Trophoblast cell (in vitro differentiated cells and primary cell): ENCODE measurements at regions not wholly inside any gene's neighbourhood (a gene's known extent, or its start where the extent isn't known, plus 50 kb on each side); places are given as distances from the start of the nearest gene placed in this dataset.

Source experiments
- DNase-seq, 2 donors: peaks; one replicate each; pipeline ENCODE4 v3.0.0-alpha.2; 2016
- H2AFZ ChIP-seq: 2 replicates; pipeline ENCODE4 v1.6.1; 2013; ENCODE audit warnings: low read length, moderate library complexity, mild to moderate bottlenecking; ENCODE audit not compliant: insufficient read depth, poor library complexity
- H2AK5ac ChIP-seq: 2 replicates; pipeline ENCODE4 v1.6.1; 2013; ENCODE audit warnings: mild to moderate bottlenecking, low read length
- H2BK120ac ChIP-seq: 2 replicates; pipeline ENCODE4 v1.6.1; 2013; ENCODE audit warnings: low read length, mild to moderate bottlenecking, moderate library complexity; ENCODE audit not compliant: insufficient read depth, poor library complexity
- H2BK12ac ChIP-seq: 2 replicates; pipeline ENCODE4 v1.6.1; 2013; ENCODE audit warnings: mild to moderate bottlenecking, low read length, moderate library complexity
- H2BK5ac ChIP-seq: 2 replicates; pipeline ENCODE4 v1.6.1; 2013; ENCODE audit warnings: low read length, low read depth, moderate library complexity, mild to moderate bottlenecking; ENCODE audit not compliant: poor library complexity
- H3K14ac ChIP-seq: 2 replicates; pipeline ENCODE4 v1.6.1; 2013; ENCODE audit warnings: mild to moderate bottlenecking, low read length
- H3K18ac ChIP-seq: 2 replicates; pipeline ENCODE4 v1.6.1; 2013; ENCODE audit warnings: mild to moderate bottlenecking, low read length
- H3K23ac ChIP-seq: 2 replicates; pipeline ENCODE4 v1.6.1; 2013; ENCODE audit warnings: low read length
- H3K27ac ChIP-seq: 2 replicates; pipeline ENCODE4 v1.5.1; 2013; ENCODE audit warnings: low read depth, mild to moderate bottlenecking, inconsistent platforms, low read length, moderate library complexity
- H3K27me3 ChIP-seq: 2 replicates; pipeline ENCODE4 v1.6.1; 2013; ENCODE audit warnings: inconsistent platforms, mild to moderate bottlenecking, low read length, moderate library complexity; ENCODE audit not compliant: insufficient read depth
- H3K36me3 ChIP-seq, 2 experiments: 1 replicate in 1 of 2; 2 replicates in 1 of 2; pipeline ENCODE4 v1.6.1; 2013; ENCODE audit warnings: low read length in 2 of 2, mild to moderate bottlenecking in 2 of 2, moderate library complexity in 1 of 2; ENCODE audit not compliant: insufficient read depth in 2 of 2, control insufficient read depth in 1 of 2
- H3K4ac ChIP-seq: 2 replicates; pipeline ENCODE4 v1.6.1; 2013; ENCODE audit warnings: low read depth, mild to moderate bottlenecking, low read length, moderate library complexity
- H3K4me1 ChIP-seq, 2 experiments: 1 replicate in 1 of 2; 2 replicates in 1 of 2; pipeline ENCODE4 v1.6.1; 2013; ENCODE audit warnings: low read length in 2 of 2, mild to moderate bottlenecking in 2 of 2, moderate library complexity in 1 of 2; ENCODE audit not compliant: insufficient read depth in 2 of 2, control insufficient read depth in 1 of 2
- H3K4me2 ChIP-seq: 2 replicates; pipeline ENCODE4 v1.6.1; 2013; ENCODE audit warnings: inconsistent platforms, mild to moderate bottlenecking, low read length, moderate library complexity
- H3K4me3 ChIP-seq: 2 replicates; pipeline ENCODE4 v1.5.1; 2013; ENCODE audit warnings: mild to moderate bottlenecking, low read depth, low read length, inconsistent platforms
- H3K79me1 ChIP-seq: one replicate; pipeline ENCODE4 v1.6.1; 2013; ENCODE audit warnings: low read length
- H3K79me2 ChIP-seq: 2 replicates; pipeline ENCODE4 v1.6.1; 2013; ENCODE audit warnings: low read length, mild to moderate bottlenecking; ENCODE audit not compliant: control insufficient read depth, insufficient read depth, poor library complexity
- H3K9ac ChIP-seq: 2 replicates; pipeline ENCODE4 v1.6.1; 2013; ENCODE audit warnings: mild to moderate bottlenecking, low read length
- H3K9me3 ChIP-seq: 2 replicates; pipeline ENCODE4 v1.6.1; 2013; ENCODE audit warnings: low read depth, mild to moderate bottlenecking, control low read depth, inconsistent platforms, low read length; ENCODE audit not compliant: insufficient read depth
- H4K12ac ChIP-seq: 2 replicates; pipeline ENCODE4 v1.6.1; 2013; ENCODE audit warnings: low read depth, mild to moderate bottlenecking, low read length, moderate library complexity
- H4K8ac ChIP-seq: 2 replicates; pipeline ENCODE4 v1.6.1; 2013; ENCODE audit warnings: low read depth, mild to moderate bottlenecking, low read length, moderate library complexity
- H4K91ac ChIP-seq: one replicate; pipeline ENCODE4 v1.6.1; 2013; ENCODE audit warnings: low read depth, mild to moderate bottlenecking, low read length, moderate library complexity
- WGBS: extraction: QIAGEN DNeasy Blood & Tissue Kit; methylation state at CpG from one replicate; pipeline ENCODE4 v1.1.7; 2013; ENCODE audit warnings: missing lambda C conversion rate; ENCODE audit not compliant: insufficient read length, insufficient coverage; ENCODE audit errors: extremely low coverage; 5-methylcytosine and 5-hydroxymethylcytosine counted together

DNA sequence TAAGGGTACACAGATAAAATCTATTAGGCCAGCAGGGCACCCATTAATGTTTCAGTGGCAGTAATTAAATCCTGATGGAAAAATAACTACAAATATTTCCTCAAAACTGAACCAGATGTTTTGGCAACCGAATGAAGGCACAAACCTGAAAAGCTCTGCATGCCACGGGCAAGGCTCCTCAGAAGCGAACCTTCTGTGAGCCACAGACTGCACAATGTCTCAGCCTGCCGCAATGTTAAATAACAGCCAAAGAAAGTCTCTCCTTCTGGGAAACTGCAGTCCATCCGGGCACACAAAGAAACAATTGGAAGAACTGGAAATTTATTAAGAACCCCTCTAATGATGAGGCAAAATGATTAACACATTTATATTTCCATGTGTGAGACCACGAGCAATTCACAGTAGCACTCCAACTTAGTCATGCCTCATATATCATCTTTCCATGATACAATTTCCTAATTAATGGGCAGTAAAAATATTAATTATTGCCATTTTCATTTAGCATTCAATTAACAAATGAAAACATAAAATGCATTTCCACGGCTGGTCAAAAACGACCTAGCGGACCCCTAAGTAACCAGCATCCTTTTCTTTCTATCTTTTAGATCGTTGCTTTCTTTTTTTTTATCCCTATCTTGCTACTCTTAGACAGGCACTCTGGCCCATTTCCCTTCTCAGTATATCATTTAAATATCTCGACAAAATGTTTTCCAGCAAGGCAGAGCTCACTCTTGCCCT is 237.5 kb downstream of the EPHA4 start:
- Histone ChIP-seq H4K12ac (no peak overlapping the region), H3K79me1 (no peaks in the 10 kb centered on the region), H4K91ac (no peak overlapping the region), H3K18ac (no peak overlapping the region), H3K4ac (no peak overlapping the region), H3K36me3 (no peaks in the 10 kb centered on the region), H2BK5ac (no peak overlapping the region), H3K9me3 (no peaks in the 10 kb centered on the region), H3K4me3 (no peak overlapping the region), H3K27ac (no peak overlapping the region), H3K4me1 (no peaks in the 10 kb centered on the region), H3K23ac (no peak overlapping the region), H4K8ac (no peak overlapping the region), H3K14ac (no peak overlapping the region), H2BK120ac (no peak overlapping the region), H2AK5ac (no peak overlapping the region), H3K27me3 (no peaks in the 10 kb centered on the region), H3K9ac (no peak overlapping the region), H3K79me2 (no peaks in the 10 kb centered on the region), H2AFZ (no peak overlapping the region), H2BK12ac (no peak overlapping the region), H3K4me2 (no peak overlapping the region)
- WGBS: no CpG with 5 or more reads among the region's 11 CpGs
- no peak for DNase-seq

DNA sequence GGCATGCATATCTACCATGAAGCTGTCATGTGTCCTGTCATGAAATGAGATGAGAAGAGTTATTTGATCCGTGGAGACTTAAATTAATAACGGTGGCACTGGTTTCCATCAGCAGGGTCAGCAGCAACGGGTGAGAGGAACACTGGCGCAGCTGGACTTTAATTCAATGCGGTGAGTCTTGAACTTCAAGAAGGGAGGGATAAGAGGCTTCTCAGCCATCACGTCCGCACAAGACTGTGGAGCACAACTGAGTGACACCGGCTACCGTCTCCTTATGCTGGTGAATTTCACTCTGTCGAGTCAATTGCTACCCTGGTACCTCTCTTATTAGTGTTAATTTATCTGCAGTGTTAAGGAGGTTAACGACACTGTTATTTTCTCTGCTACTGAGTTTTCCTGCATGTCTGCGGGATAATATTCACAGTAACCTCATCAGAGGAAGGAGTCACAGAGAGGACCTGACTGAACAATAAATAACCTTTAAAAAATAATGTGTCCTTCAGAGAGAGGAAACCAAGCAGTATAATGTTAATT is 236.8 kb downstream of the EPHA4 start:
- H4K8ac ChIP-seq: no peak overlapping the region
- WGBS: no CpG with 5 or more reads among the region's 12 CpGs
- no peak overlapping the region for H2BK12ac ChIP-seq
- no peak overlapping the region for H2AK5ac ChIP-seq
- H3K4me3 ChIP-seq: no peak overlapping the region
- no peak overlapping the region for H2BK5ac ChIP-seq
- H3K18ac ChIP-seq: no peak overlapping the region
- no peak overlapping the region for H2BK120ac ChIP-seq
- no peaks in the 10 kb centered on the region for H3K4me1 ChIP-seq
- no peaks in the 10 kb centered on the region for H3K27me3 ChIP-seq
- H4K91ac ChIP-seq: no peak overlapping the region
- H4K12ac ChIP-seq: no peak overlapping the region
- H3K23ac ChIP-seq: no peak overlapping the region
- H3K27ac ChIP-seq: no peak overlapping the region
- no peak overlapping the region for H2AFZ ChIP-seq
- DNase-seq: no peak
- peak overlapping the region; percentile 38 for H3K9ac ChIP-seq
- no peaks in the 10 kb centered on the region for H3K79me2 ChIP-seq
- H3K36me3 ChIP-seq: no peaks in the 10 kb centered on the region
- no peak overlapping the region for H3K4me2 ChIP-seq
- H3K14ac ChIP-seq: no peak overlapping the region
- H3K79me1 ChIP-seq: no peaks in the 10 kb centered on the region
- no peaks in the 10 kb centered on the region for H3K9me3 ChIP-seq
- H3K4ac ChIP-seq: no peak overlapping the region

DNA sequence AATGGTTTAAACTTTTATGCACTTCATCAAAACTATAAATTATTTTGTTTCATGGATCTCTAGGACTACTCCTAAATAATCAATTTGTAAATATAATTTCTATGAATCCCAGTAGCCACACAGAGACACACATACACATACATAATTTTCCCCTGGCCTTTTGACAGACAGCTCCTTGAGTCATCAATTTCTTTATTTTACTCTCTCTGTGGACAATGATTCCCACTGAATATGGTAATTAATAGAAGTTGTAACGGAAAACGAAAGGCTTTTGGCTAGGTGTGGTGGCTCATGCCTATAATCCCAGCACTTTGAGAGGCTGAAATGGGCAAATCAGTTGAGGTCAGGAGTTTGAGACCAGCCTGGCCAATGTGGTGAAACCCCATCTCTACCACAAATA is 235.1 kb downstream of the EPHA4 start:
- Histone ChIP-seq H3K79me2 (no peaks in the 10 kb centered on the region), H3K9ac (no peak overlapping the region), H2AFZ (no peak overlapping the region), H3K36me3 (no peaks in the 10 kb centered on the region), H3K4me1 (no peaks in the 10 kb centered on the region), H2BK5ac (no peak overlapping the region), H3K4me2 (no peak overlapping the region), H3K4ac (no peak overlapping the region), H2AK5ac (no peak overlapping the region), H2BK120ac (no peak overlapping the region), H3K14ac (no peak overlapping the region), H4K12ac (no peak overlapping the region), H3K79me1 (no peaks in the 10 kb centered on the region), H3K27me3 (no peaks in the 10 kb centered on the region), H3K23ac (no peak overlapping the region), H3K9me3 (no peaks in the 10 kb centered on the region), H4K8ac (no peak overlapping the region), H3K27ac (no peak overlapping the region), H3K18ac (no peak overlapping the region), H4K91ac (no peak overlapping the region), H2BK12ac (no peak overlapping the region), H3K4me3 (no peak overlapping the region)
- no peak for DNase-seq
- no CpG with 5 or more reads among the region's 2 CpGs for WGBS

DNA sequence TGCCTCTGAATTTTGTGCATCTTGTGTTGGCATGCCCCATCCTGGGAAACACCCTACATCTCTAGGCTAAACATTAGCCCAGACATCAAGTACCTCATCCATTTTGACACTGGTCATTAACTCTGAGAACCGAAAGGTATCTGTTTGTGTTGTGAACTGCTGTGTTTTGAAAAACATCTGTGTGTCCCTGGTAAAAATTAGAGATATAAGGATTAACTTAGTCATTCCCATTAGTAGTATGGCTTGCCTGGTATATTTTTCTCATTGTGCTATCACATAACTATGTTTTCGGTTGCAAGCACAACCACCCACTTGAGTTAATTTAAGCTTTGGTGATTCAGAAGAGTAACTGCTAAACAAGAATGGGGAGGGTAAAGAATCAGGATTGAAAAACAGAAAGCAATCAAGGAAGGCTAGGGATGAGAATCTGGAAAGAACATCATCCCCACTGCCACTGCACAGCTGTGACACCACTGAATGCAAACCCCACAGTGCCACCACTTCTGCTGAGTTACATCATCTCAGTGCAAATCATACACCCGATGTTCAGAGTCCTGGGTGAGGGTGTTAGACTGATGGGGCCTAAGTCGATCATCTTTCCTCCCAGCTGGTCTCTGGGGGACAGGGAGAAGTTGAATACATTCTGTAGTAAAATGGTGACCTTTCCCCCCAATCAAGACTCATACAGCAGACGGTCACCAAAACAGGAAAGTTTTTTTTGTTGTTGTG is 234.0 kb downstream of the EPHA4 start:
- no peak overlapping the region for H3K27ac ChIP-seq
- no peak overlapping the region for H3K4ac ChIP-seq
- WGBS: no CpG with 5 or more reads among the region's 5 CpGs
- H3K4me3 ChIP-seq: no peak overlapping the region
- no peaks in the 10 kb centered on the region for H3K36me3 ChIP-seq
- no peak overlapping the region for H2BK5ac ChIP-seq
- no peaks in the 10 kb centered on the region for H3K79me1 ChIP-seq
- no peak overlapping the region for H4K91ac ChIP-seq
- H3K14ac ChIP-seq: no peak overlapping the region
- no peak overlapping the region for H3K23ac ChIP-seq
- H3K9ac ChIP-seq: no peak overlapping the region
- H3K9me3 ChIP-seq: no peaks in the 10 kb centered on the region
- no peak overlapping the region for H4K12ac ChIP-seq
- H3K79me2 ChIP-seq: no peaks in the 10 kb centered on the region
- H3K4me2 ChIP-seq: no peak overlapping the region
- DNase-seq: no peak
- no peak overlapping the region for H2AFZ ChIP-seq
- no peaks in the 10 kb centered on the region for H3K27me3 ChIP-seq
- no peak overlapping the region for H2BK12ac ChIP-seq
- H4K8ac ChIP-seq: no peak overlapping the region
- H2BK120ac ChIP-seq: no peak overlapping the region
- H2AK5ac ChIP-seq: no peak overlapping the region
- H3K18ac ChIP-seq: no peak overlapping the region
- H3K4me1 ChIP-seq: no peaks in the 10 kb centered on the region
